ENCODE measurements at regions not wholly inside any gene's neighbourhood (a gene's known extent, or its start where the extent isn't known, plus 50 kb on each side); places are given as distances from the start of the nearest gene placed in this dataset.

DNA sequence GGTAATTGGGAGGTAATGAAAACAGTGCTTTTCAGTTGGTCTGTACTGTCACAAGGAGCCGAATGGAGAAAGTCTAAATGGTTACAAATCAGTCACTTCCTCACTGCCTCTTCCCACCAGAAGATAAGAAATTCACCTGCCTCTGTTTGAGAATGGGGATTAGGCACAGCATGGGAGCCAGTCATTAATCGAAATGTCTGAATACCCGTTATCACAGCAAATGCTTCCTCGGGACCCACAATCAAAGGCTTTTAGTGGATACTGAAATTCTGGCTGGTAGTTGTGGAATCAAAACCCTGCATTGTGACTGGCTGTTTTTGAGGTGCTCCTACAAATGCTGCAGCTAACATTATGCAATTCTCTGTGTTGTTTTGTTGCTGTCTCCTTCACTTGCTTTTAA, 461.0 kb upstream of the MEX3C start:
- H3K4me1 Mint-ChIP-seq, result peaks cover 55% of the 10 kb centered on the region
- no peaks in the 10 kb centered on the region; the same call in 1 of the 2 replicates for H3K27me3 Mint-ChIP-seq (ENCODE audit: low read depth)
- DNase-seq (ENCODE audit: low spot score) (no peak), ATAC-seq (peak; percentile 12; the same call in 1 of the 2 replicates)
- H3K4me3 Mint-ChIP-seq, result no peak overlapping the region
- peak overlapping the region; percentile 23; the same call in 1 of the 2 replicates for H3K27ac Mint-ChIP-seq
- no peaks in the 10 kb centered on the region for H3K36me3 Mint-ChIP-seq
- TF ChIP-seq ZNF423 (CRISPR knock-in tag; IDR thresholded peaks at IDR 0.05), result no peak
- TF ChIP-seq, protein P1, sequence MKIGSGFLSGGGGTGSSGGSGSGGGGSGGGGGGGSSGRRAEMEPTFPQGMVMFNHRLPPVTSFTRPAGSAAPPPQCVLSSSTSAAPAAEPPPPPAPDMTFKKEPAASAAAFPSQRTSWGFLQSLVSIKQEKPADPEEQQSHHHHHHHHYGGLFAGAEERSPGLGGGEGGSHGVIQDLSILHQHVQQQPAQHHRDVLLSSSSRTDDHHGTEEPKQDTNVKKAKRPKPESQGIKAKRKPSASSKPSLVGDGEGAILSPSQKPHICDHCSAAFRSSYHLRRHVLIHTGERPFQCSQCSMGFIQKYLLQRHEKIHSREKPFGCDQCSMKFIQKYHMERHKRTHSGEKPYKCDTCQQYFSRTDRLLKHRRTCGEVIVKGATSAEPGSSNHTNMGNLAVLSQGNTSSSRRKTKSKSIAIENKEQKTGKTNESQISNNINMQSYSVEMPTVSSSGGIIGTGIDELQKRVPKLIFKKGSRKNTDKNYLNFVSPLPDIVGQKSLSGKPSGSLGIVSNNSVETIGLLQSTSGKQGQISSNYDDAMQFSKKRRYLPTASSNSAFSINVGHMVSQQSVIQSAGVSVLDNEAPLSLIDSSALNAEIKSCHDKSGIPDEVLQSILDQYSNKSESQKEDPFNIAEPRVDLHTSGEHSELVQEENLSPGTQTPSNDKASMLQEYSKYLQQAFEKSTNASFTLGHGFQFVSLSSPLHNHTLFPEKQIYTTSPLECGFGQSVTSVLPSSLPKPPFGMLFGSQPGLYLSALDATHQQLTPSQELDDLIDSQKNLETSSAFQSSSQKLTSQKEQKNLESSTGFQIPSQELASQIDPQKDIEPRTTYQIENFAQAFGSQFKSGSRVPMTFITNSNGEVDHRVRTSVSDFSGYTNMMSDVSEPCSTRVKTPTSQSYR (CRISPR knock-in tag; IDR thresholded peaks at IDR 0.05), result no peak
- no peak for TF ChIP-seq ATF1 (CRISPR knock-in tag; IDR thresholded peaks at IDR 0.05)
- TF ChIP-seq, protein P2, sequence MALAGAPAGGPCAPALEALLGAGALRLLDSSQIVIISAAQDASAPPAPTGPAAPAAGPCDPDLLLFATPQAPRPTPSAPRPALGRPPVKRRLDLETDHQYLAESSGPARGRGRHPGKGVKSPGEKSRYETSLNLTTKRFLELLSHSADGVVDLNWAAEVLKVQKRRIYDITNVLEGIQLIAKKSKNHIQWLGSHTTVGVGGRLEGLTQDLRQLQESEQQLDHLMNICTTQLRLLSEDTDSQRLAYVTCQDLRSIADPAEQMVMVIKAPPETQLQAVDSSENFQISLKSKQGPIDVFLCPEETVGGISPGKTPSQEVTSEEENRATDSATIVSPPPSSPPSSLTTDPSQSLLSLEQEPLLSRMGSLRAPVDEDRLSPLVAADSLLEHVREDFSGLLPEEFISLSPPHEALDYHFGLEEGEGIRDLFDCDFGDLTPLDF (CRISPR knock-in tag; IDR thresholded peaks at IDR 0.05), result no peak
- TF ChIP-seq, protein P3, sequence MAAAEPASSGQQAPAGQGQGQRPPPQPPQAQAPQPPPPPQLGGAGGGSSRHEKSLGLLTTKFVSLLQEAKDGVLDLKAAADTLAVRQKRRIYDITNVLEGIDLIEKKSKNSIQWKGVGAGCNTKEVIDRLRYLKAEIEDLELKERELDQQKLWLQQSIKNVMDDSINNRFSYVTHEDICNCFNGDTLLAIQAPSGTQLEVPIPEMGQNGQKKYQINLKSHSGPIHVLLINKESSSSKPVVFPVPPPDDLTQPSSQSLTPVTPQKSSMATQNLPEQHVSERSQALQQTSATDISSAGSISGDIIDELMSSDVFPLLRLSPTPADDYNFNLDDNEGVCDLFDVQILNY (CRISPR knock-in tag; IDR thresholded peaks at IDR 0.05), result no peak
- TF ChIP-seq, protein P4, sequence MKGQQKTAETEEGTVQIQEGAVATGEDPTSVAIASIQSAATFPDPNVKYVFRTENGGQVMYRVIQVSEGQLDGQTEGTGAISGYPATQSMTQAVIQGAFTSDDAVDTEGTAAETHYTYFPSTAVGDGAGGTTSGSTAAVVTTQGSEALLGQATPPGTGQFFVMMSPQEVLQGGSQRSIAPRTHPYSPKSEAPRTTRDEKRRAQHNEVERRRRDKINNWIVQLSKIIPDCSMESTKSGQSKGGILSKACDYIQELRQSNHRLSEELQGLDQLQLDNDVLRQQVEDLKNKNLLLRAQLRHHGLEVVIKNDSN (CRISPR knock-in tag; IDR thresholded peaks at IDR 0.05), result no peak
- TF ChIP-seq, protein P5, sequence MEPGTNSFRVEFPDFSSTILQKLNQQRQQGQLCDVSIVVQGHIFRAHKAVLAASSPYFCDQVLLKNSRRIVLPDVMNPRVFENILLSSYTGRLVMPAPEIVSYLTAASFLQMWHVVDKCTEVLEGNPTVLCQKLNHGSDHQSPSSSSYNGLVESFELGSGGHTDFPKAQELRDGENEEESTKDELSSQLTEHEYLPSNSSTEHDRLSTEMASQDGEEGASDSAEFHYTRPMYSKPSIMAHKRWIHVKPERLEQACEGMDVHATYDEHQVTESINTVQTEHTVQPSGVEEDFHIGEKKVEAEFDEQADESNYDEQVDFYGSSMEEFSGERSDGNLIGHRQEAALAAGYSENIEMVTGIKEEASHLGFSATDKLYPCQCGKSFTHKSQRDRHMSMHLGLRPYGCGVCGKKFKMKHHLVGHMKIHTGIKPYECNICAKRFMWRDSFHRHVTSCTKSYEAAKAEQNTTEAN (CRISPR knock-in tag; IDR thresholded peaks at IDR 0.05), result no peak
- no peak for TF ChIP-seq ZNF396 (CRISPR knock-in tag; IDR thresholded peaks at IDR 0.05; ENCODE audit: borderline replicate concordance)
- TF ChIP-seq, protein P6, sequence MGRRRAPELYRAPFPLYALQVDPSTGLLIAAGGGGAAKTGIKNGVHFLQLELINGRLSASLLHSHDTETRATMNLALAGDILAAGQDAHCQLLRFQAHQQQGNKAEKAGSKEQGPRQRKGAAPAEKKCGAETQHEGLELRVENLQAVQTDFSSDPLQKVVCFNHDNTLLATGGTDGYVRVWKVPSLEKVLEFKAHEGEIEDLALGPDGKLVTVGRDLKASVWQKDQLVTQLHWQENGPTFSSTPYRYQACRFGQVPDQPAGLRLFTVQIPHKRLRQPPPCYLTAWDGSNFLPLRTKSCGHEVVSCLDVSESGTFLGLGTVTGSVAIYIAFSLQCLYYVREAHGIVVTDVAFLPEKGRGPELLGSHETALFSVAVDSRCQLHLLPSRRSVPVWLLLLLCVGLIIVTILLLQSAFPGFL (CRISPR knock-in tag; IDR thresholded peaks at IDR 0.05; ENCODE audit: borderline replicate concordance), result no peak
- TF ChIP-seq, protein P7, sequence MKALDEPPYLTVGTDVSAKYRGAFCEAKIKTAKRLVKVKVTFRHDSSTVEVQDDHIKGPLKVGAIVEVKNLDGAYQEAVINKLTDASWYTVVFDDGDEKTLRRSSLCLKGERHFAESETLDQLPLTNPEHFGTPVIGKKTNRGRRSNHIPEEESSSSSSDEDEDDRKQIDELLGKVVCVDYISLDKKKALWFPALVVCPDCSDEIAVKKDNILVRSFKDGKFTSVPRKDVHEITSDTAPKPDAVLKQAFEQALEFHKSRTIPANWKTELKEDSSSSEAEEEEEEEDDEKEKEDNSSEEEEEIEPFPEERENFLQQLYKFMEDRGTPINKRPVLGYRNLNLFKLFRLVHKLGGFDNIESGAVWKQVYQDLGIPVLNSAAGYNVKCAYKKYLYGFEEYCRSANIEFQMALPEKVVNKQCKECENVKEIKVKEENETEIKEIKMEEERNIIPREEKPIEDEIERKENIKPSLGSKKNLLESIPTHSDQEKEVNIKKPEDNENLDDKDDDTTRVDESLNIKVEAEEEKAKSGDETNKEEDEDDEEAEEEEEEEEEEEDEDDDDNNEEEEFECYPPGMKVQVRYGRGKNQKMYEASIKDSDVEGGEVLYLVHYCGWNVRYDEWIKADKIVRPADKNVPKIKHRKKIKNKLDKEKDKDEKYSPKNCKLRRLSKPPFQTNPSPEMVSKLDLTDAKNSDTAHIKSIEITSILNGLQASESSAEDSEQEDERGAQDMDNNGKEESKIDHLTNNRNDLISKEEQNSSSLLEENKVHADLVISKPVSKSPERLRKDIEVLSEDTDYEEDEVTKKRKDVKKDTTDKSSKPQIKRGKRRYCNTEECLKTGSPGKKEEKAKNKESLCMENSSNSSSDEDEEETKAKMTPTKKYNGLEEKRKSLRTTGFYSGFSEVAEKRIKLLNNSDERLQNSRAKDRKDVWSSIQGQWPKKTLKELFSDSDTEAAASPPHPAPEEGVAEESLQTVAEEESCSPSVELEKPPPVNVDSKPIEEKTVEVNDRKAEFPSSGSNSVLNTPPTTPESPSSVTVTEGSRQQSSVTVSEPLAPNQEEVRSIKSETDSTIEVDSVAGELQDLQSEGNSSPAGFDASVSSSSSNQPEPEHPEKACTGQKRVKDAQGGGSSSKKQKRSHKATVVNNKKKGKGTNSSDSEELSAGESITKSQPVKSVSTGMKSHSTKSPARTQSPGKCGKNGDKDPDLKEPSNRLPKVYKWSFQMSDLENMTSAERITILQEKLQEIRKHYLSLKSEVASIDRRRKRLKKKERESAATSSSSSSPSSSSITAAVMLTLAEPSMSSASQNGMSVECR (CRISPR knock-in tag; IDR thresholded peaks at IDR 0.05; ENCODE audit: borderline replicate concordance), result no peak
- TF ChIP-seq, protein P8, sequence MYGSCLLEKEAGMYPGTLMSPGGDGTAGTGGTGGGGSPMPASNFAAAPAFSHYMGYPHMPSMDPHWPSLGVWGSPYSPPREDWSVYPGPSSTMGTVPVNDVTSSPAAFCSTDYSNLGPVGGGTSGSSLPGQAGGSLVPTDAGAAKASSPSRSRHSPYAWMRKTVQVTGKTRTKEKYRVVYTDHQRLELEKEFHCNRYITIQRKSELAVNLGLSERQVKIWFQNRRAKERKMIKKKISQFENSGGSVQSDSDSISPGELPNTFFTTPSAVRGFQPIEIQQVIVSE (CRISPR knock-in tag; IDR thresholded peaks at IDR 0.05; ENCODE audit: borderline replicate concordance), result no peak
- no peak for TF ChIP-seq GABPB1 (CRISPR knock-in tag; IDR thresholded peaks at IDR 0.05)
- TF ChIP-seq FOXP1 (CRISPR knock-in tag; IDR thresholded peaks at IDR 0.05; ENCODE audit: borderline replicate concordance), result no peak
- no peak for TF ChIP-seq ZBTB21 (CRISPR knock-in tag; IDR thresholded peaks at IDR 0.05; ENCODE audit: borderline replicate concordance)
- no peak for TF ChIP-seq ELF4 (CRISPR knock-in tag; IDR thresholded peaks at IDR 0.05; ENCODE audit: low read depth)
- no peak for TF ChIP-seq RELA (CRISPR knock-in tag; IDR thresholded peaks at IDR 0.05; ENCODE audit: borderline replicate concordance)
- no peak for TF ChIP-seq JAZF1 (CRISPR knock-in tag; IDR thresholded peaks at IDR 0.05)
- ChIA-PET CTCF (no interaction called here), POLR2A (no interaction called here)
- H3K9me3 Mint-ChIP-seq, result peaks cover 3% of the 10 kb centered on the region; the same call in 1 of the 2 replicates
